ENCODE measurements at regions not wholly inside any gene's neighbourhood (a gene's known extent, or its start where the extent isn't known, plus 50 kb on each side); places are given as distances from the start of the nearest gene placed in this dataset.

DNA sequence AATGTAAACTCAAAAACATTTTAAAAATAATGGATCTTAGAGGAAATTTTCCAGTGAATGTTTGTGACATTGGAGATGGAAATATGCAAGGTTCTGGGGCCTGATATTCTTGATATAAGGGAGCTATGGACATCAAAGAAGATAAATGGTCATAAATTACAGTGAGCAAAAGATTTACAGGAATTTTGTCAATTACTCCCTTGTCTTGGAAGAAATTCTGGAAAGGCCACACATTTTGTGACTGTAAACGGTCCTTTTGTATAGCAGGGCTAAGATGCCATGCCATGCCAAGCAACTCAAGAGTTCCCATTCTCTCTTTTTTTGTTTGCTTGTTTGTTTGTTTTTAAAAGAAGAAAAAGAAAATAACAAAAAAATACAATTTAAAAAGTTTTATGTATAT, 1186.2 kb upstream of the CITED2 start:
- Histone ChIP-seq H3K4me3 (ENCODE audit: low read length) (no peak overlapping the region), H3K27ac (ENCODE audit: low read depth, low read length) (no peak overlapping the region), H3K9ac (ENCODE audit: low read length) (no peak overlapping the region), H3K4me1 (ENCODE audit: control insufficient read depth, insufficient read depth, low read length) (no peaks in the 10 kb centered on the region), H3K27me3 (ENCODE audit: control insufficient read depth, insufficient read depth, low read length) (no peaks in the 10 kb centered on the region), H3K36me3 (ENCODE audit: control insufficient read depth, insufficient read depth, low read length) (no peaks in the 10 kb centered on the region)

DNA sequence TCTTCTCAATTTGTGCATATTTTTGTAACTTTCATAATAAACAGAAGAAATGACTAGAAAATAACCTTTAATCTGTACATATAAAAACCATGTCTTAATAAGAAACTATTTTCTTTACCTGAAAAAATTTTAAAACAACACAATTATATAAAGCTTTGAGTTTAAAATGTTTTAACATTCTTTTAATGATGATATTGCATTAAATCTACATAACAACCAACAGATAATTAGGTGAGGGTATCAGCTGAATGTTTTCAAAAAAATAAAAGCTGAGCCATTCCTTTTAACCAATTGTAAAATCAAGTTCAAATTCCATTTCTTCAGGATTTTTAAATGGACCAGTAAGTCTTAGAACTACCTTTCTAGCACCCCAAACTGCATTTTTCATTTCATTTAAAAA, 1185.0 kb upstream of the CITED2 start:
- no peak overlapping the region for H3K27ac ChIP-seq (ENCODE audit: low read depth, low read length)
- no peaks in the 10 kb centered on the region for H3K36me3 ChIP-seq (ENCODE audit: control insufficient read depth, insufficient read depth, low read length)
- H3K27me3 ChIP-seq (ENCODE audit: control insufficient read depth, insufficient read depth, low read length) = no peaks in the 10 kb centered on the region
- no peaks in the 10 kb centered on the region for H3K4me1 ChIP-seq (ENCODE audit: control insufficient read depth, insufficient read depth, low read length)
- no peak overlapping the region for H3K9ac ChIP-seq (ENCODE audit: low read length)
- no peak overlapping the region for H3K4me3 ChIP-seq (ENCODE audit: low read length)

DNA sequence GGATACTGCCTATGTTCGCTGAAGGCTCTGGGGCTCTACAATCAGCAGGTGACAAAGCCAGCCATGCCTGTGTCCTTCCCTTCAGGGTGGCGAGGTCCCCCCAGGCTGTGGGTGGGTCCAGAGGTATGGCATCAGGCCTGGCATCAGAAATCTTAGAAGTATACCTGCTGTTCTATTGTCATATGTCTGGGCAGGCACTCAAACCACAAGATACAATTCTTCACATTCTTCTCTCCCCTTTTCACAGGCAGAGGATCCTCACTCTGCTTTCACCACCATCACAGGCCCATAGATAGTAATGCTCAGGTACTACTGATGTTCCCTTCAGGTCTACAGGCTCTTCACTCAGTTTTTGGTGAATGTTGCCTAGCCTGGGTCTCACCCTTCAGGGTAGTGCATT, 1180.0 kb upstream of the CITED2 start:
- Histone ChIP-seq H3K4me1 (ENCODE audit: control insufficient read depth, insufficient read depth, low read length) (no peaks in the 10 kb centered on the region), H3K9ac (ENCODE audit: low read length) (no peak overlapping the region), H3K27me3 (ENCODE audit: control insufficient read depth, insufficient read depth, low read length) (no peaks in the 10 kb centered on the region), H3K4me3 (ENCODE audit: low read length) (no peak overlapping the region), H3K36me3 (ENCODE audit: control insufficient read depth, insufficient read depth, low read length) (no peaks in the 10 kb centered on the region), H3K27ac (ENCODE audit: low read depth, low read length) (no peak overlapping the region)

DNA sequence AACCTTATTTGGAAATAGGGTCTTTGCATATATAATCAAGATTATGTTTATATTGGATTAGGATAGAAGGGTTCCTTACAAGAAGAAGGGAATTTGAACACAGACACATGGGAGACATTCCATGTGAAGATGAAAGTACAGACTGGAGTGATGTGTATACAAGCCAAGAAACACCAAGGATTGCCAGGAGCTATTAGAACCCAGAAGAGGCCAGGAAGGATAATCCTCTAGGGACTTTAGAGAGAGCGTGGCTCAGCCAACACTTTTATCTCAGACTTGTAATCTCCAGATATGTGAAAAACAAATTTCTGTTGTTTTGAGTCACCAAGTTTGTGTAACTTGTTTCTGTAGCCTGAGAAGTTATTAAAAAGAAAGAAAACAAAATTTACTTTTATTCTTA, 1173.9 kb upstream of the CITED2 start:
- Histone ChIP-seq H3K27me3 (ENCODE audit: control insufficient read depth, insufficient read depth, low read length) (no peaks in the 10 kb centered on the region), H3K9ac (ENCODE audit: low read length) (no peak overlapping the region), H3K36me3 (ENCODE audit: control insufficient read depth, insufficient read depth, low read length) (no peaks in the 10 kb centered on the region), H3K27ac (ENCODE audit: low read depth, low read length) (no peak overlapping the region), H3K4me1 (ENCODE audit: control insufficient read depth, insufficient read depth, low read length) (no peaks in the 10 kb centered on the region), H3K4me3 (ENCODE audit: low read length) (no peak overlapping the region)

DNA sequence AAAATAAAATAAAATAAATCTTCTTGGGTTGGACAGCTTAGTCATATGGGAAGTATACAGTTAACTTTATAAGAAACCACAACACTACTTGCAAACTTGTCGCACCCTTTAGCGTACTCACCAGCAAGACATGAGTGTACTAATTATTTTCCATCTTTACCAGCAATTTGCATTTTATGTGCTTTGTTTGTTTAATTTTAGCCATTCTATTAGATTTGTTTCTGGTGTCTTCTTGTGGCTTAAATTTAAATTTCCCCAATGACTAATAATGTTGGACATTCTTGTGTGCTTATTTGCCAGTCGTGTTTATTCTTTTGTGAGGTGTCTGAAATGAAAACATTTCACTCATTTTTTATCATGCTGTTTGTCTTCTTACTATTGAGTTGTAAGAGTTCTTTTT, 1172.2 kb upstream of the CITED2 start:
- no peaks in the 10 kb centered on the region for H3K36me3 ChIP-seq (ENCODE audit: control insufficient read depth, insufficient read depth, low read length)
- H3K4me1 ChIP-seq (ENCODE audit: control insufficient read depth, insufficient read depth, low read length) = no peaks in the 10 kb centered on the region
- no peaks in the 10 kb centered on the region for H3K27me3 ChIP-seq (ENCODE audit: control insufficient read depth, insufficient read depth, low read length)
- H3K27ac ChIP-seq (ENCODE audit: low read depth, low read length) = no peak overlapping the region
- H3K9ac ChIP-seq (ENCODE audit: low read length) = no peak overlapping the region
- no peak overlapping the region for H3K4me3 ChIP-seq (ENCODE audit: low read length)

DNA sequence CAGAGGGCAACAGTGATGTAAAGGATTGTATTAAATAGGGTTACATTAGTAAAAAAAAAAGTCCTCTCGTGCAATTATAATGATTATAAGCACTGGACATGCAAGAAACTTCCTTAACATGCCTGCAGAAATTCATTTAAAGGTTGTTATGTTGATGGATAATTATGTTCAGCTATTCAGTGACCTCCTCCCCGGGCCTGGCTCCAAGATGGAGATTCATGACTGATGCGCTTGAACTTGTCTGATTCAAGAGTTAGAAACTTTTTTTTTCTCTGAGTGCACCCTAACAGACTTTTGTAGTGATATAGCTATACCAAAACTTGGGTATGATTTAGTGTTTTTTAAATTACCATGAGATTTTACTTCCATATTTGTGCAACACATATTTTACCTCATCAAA, 1170.0 kb upstream of the CITED2 start:
- no peaks in the 10 kb centered on the region for H3K4me1 ChIP-seq (ENCODE audit: control insufficient read depth, insufficient read depth, low read length)
- no peaks in the 10 kb centered on the region for H3K36me3 ChIP-seq (ENCODE audit: control insufficient read depth, insufficient read depth, low read length)
- no peak overlapping the region for H3K27ac ChIP-seq (ENCODE audit: low read depth, low read length)
- H3K9ac ChIP-seq (ENCODE audit: low read length) = no peak overlapping the region
- H3K27me3 ChIP-seq (ENCODE audit: control insufficient read depth, insufficient read depth, low read length) = no peaks in the 10 kb centered on the region
- no peak overlapping the region for H3K4me3 ChIP-seq (ENCODE audit: low read length)

DNA sequence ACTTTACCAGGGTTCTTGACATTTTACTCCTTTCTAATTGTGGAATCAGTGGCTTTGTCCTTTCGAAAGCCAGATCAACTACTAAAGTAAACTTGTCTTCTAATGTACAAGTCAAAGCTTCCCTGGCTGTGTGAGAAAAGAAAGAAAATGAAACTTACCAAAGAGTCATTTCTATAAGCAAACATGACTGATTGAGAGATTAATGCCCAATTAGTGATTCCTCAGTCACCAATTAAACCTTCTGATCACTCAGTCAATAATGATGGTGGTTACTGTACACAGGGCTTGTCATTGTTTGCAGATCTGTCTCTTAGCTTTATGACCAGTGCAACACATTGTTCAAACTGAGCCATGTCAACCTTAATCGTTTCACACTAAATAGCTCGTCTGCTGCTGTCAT, 1168.4 kb upstream of the CITED2 start:
- Histone ChIP-seq H3K27me3 (ENCODE audit: control insufficient read depth, insufficient read depth, low read length) (no peaks in the 10 kb centered on the region), H3K36me3 (ENCODE audit: control insufficient read depth, insufficient read depth, low read length) (no peaks in the 10 kb centered on the region), H3K9ac (ENCODE audit: low read length) (no peak overlapping the region), H3K27ac (ENCODE audit: low read depth, low read length) (no peak overlapping the region), H3K4me1 (ENCODE audit: control insufficient read depth, insufficient read depth, low read length) (peaks cover 7% of the 10 kb centered on the region), H3K4me3 (ENCODE audit: low read length) (no peak overlapping the region)

DNA sequence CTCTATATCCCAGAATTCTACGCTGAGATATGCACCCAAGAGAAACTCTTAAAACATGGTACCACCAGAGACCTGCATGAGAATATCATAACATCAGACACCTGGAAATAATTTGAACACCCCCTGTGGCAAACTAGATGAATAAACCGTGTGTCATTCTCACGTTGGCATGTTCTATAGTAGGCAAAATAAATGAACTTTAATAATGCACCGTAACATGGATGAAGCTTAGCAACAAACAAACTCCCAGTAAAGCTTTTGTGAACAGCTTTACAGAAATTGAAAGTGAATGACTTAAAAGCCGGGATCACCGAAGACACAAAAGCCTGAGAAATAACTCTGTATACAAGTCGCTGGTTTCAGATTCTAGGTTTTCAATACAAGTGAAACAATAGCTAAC, 1166.8 kb upstream of the CITED2 start:
- H3K27ac ChIP-seq (ENCODE audit: low read depth, low read length) = no peak overlapping the region
- no peak overlapping the region for H3K4me3 ChIP-seq (ENCODE audit: low read length)
- H3K36me3 ChIP-seq (ENCODE audit: control insufficient read depth, insufficient read depth, low read length) = no peaks in the 10 kb centered on the region
- H3K9ac ChIP-seq (ENCODE audit: low read length) = no peak overlapping the region
- H3K27me3 ChIP-seq (ENCODE audit: control insufficient read depth, insufficient read depth, low read length) = no peaks in the 10 kb centered on the region
- H3K4me1 ChIP-seq (ENCODE audit: control insufficient read depth, insufficient read depth, low read length) = peaks cover 15% of the 10 kb centered on the region

DNA sequence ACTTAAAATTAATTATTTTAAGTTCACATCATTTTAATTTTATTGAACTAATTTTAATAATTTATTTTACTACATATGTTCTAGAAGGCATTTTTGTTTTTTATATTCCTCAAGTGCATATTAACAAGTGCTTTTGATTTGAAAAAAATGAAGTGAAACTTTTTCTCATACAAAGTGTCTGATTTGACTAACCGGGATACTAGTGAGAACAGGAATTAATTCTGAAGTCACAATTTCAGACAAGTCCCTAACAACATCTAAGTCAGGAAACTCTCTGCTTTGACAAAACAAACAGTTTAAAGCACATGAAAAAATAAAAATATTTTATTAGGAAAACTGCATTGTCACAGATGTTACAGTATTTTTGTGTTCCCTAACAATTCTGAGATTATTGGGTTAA, 1166.3 kb upstream of the CITED2 start:
- no peaks in the 10 kb centered on the region for H3K36me3 ChIP-seq (ENCODE audit: control insufficient read depth, insufficient read depth, low read length)
- peaks cover 15% of the 10 kb centered on the region for H3K4me1 ChIP-seq (ENCODE audit: control insufficient read depth, insufficient read depth, low read length)
- no peak overlapping the region for H3K9ac ChIP-seq (ENCODE audit: low read length)
- H3K27ac ChIP-seq (ENCODE audit: low read depth, low read length) = no peak overlapping the region
- H3K27me3 ChIP-seq (ENCODE audit: control insufficient read depth, insufficient read depth, low read length) = no peaks in the 10 kb centered on the region
- H3K4me3 ChIP-seq (ENCODE audit: low read length) = no peak overlapping the region

DNA sequence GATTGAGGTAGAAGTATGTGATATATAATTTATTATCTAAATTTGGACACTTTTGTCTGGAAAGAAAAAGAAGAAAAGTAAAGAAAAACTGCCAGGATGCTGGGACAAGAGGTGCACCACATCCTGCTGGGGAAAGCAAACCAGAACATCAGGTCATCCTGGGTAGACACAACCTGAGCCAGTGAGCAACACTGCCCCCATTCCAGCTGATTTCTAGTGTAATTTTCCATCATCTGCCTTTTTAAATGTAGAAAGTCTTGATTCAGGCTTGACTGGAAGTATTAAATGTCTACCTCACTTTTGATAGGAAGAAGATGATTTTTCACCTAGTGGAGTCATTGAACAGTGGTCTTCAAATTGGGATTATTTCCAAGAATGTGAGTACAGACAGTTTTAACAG, 1164.5 kb upstream of the CITED2 start:
- Histone ChIP-seq H3K27ac (ENCODE audit: low read depth, low read length) (no peak overlapping the region), H3K9ac (ENCODE audit: low read length) (no peak overlapping the region)

DNA sequence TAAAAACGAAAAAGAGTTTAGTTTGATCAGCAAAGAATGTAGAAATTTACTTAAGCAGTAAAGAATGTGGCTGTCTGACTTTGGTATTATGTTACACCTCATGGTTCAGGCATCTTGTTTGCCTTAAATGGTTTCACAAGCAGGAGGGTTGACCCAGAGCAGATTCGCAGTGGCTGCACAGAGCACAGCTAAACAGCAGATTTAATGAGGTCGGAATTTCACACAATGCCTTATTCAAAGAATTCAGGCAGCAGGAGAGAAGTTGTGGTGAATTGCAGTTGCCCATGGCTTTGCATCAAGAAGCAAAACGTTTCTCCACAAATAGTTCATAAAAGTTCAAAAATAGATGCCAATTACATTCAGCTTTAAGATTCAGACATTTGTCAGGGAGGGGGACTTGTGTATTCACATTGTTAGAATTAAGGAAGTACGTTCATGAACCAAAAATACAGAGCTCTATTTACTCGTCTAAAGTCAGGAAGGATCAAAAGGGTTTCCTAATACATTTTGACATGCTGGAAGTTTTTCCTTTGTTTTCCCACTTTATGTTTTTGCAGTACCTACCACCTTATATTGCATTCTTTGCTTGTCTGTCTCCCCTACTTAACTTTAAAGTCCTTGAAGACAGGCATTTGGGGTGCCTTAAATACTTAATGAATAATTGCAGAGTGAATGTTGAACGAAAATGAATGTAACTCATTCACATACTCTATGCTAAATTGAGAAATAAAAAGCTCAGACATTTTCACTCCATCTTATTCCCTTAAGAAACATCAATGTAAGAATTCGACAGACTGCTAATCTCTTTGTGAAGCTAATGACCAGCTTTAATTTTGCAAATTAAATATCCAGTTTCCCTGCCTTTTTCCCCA, 1163.6 kb upstream of the CITED2 start:
- Histone ChIP-seq H3K27me3 (ENCODE audit: control insufficient read depth, insufficient read depth, low read length) (no peaks in the 10 kb centered on the region), H3K9ac (ENCODE audit: low read length) (no peak overlapping the region), H3K36me3 (ENCODE audit: control insufficient read depth, insufficient read depth, low read length) (no peaks in the 10 kb centered on the region), H3K4me1 (ENCODE audit: control insufficient read depth, insufficient read depth, low read length) (peaks cover 15% of the 10 kb centered on the region), H3K27ac (ENCODE audit: low read depth, low read length) (peak overlapping the region; percentile 85), H3K4me3 (ENCODE audit: low read length) (no peak overlapping the region)

More for the DNA sequence above, 1164.5 kb upstream of the CITED2 start:
- Histone ChIP-seq H3K4me1 (ENCODE audit: control insufficient read depth, insufficient read depth, low read length) (peaks cover 15% of the 10 kb centered on the region), H3K4me3 (ENCODE audit: low read length) (no peak overlapping the region), H3K36me3 (ENCODE audit: control insufficient read depth, insufficient read depth, low read length) (no peaks in the 10 kb centered on the region), H3K27me3 (ENCODE audit: control insufficient read depth, insufficient read depth, low read length) (no peaks in the 10 kb centered on the region)

DNA sequence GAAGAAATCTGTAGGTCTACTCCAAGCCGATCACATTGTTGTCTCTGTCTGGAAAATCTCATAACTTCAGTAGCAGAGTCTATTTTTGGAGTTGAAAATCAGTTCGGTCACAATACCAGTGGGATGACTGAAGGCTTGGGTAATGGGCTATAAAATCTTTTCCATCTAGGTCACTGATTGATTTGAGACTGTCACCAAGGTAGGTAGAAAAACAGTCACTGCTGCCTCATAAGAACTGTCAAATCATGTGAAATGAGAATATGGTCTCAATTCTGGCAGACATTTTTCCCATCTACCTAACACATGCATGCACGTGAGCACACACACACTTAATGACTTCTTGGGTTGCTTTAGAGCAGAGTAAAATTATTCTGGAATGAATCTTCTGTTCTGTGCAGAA, 1162.8 kb upstream of the CITED2 start:
- H3K27me3 ChIP-seq (ENCODE audit: control insufficient read depth, insufficient read depth, low read length) = no peaks in the 10 kb centered on the region
- no peaks in the 10 kb centered on the region for H3K36me3 ChIP-seq (ENCODE audit: control insufficient read depth, insufficient read depth, low read length)
- H3K4me3 ChIP-seq (ENCODE audit: low read length) = no peak overlapping the region
- peaks cover 15% of the 10 kb centered on the region for H3K4me1 ChIP-seq (ENCODE audit: control insufficient read depth, insufficient read depth, low read length)
- peak overlapping the region; percentile 85 for H3K27ac ChIP-seq (ENCODE audit: low read depth, low read length)
- H3K9ac ChIP-seq (ENCODE audit: low read length) = no peak overlapping the region

DNA sequence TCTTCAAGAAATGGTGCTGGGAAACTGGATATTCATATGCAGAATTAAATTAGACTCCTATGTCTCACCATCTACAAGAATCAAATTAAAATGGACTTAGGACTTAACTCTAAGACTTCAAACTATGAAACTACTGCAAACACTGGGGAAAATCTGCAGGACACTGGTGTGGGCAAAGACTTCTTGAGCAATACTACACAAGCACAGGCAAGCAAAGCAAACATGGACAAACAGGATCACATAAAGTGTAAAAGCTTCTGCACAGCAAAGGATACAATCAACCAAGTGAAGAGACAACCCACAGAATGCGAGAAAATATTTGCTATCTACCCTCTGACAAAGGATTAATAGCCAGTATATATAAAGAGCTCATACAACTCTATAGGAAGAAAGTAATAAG, 1161.1 kb upstream of the CITED2 start:
- Histone ChIP-seq H3K9ac (ENCODE audit: low read length) (no peak overlapping the region), H3K4me1 (ENCODE audit: control insufficient read depth, insufficient read depth, low read length) (peaks cover 15% of the 10 kb centered on the region), H3K27me3 (ENCODE audit: control insufficient read depth, insufficient read depth, low read length) (no peaks in the 10 kb centered on the region), H3K27ac (ENCODE audit: low read depth, low read length) (no peak overlapping the region), H3K4me3 (ENCODE audit: low read length) (no peak overlapping the region), H3K36me3 (ENCODE audit: control insufficient read depth, insufficient read depth, low read length) (no peaks in the 10 kb centered on the region)

Data from rectal smooth muscle tissue (tissue), 1 donor.